ENCODE measurements at regions not wholly inside any gene's neighbourhood (a gene's known extent, or its start where the extent isn't known, plus 50 kb on each side); places are given as distances from the start of the nearest gene placed in this dataset.

DNA sequence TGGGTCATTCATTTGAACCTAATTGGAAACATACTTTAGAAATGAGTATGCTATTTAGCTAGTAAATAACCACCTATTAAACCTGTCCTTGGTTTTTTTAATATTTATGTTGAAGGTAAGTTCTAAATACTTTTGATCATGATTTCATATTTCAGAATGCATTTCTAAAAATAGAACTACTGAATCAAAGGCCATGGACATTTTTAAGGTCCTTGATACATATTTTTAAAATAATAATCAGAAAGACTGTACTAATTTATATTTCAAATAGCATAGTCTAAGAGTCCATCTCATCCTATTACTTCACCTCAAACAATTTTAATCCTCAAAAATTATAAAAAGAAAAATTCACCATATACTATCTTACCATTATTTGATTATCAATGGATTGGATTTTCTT, 102.1 kb upstream of the AKR1E2 start:
- Histone ChIP-seq H3K36me3 (no peaks in the 10 kb centered on the region), H3K4me3 (replicated peaks in 1 of 3) (no peak overlapping the region), H3K4me1 (no peaks in the 10 kb centered on the region), H3K27me3 (no peaks in the 10 kb centered on the region), H3K27ac (no peak overlapping the region), H3K9me3 (no peaks in the 10 kb centered on the region)
- intact Hi-C loops (cut with DNase I), result no loop called here
- TF ChIP-seq, protein P1, sequence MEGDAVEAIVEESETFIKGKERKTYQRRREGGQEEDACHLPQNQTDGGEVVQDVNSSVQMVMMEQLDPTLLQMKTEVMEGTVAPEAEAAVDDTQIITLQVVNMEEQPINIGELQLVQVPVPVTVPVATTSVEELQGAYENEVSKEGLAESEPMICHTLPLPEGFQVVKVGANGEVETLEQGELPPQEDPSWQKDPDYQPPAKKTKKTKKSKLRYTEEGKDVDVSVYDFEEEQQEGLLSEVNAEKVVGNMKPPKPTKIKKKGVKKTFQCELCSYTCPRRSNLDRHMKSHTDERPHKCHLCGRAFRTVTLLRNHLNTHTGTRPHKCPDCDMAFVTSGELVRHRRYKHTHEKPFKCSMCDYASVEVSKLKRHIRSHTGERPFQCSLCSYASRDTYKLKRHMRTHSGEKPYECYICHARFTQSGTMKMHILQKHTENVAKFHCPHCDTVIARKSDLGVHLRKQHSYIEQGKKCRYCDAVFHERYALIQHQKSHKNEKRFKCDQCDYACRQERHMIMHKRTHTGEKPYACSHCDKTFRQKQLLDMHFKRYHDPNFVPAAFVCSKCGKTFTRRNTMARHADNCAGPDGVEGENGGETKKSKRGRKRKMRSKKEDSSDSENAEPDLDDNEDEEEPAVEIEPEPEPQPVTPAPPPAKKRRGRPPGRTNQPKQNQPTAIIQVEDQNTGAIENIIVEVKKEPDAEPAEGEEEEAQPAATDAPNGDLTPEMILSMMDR (IDR thresholded peaks at IDR 0.05), result no peak
- no peak for TF ChIP-seq POLR2A (IDR thresholded peaks at IDR 0.05)
- DNase-seq, result no peak

GRCh38 chr10:4721999-4722753, 103.8 kb upstream of the AKR1E2 start:
- WGBS, 2 donors, result 95 to 96% methylated on average over 3 of the region's 3 CpGs
- no peaks in the 10 kb centered on the region for H3K9me3 ChIP-seq
- H3K4me1 ChIP-seq, result no peaks in the 10 kb centered on the region
- intact Hi-C loops (cut with DNase I), result no loop called here
- no peak for DNase-seq
- no peak overlapping the region for H3K4me3 ChIP-seq (replicated peaks in 1 of 3)
- no peaks in the 10 kb centered on the region for H3K27me3 ChIP-seq
- H3K36me3 ChIP-seq, result no peaks in the 10 kb centered on the region
- H3K27ac ChIP-seq, result no peak overlapping the region
- TF ChIP-seq, protein P1 (IDR thresholded peaks at IDR 0.05), result no peak
- no peak for TF ChIP-seq POLR2A (IDR thresholded peaks at IDR 0.05)

DNA sequence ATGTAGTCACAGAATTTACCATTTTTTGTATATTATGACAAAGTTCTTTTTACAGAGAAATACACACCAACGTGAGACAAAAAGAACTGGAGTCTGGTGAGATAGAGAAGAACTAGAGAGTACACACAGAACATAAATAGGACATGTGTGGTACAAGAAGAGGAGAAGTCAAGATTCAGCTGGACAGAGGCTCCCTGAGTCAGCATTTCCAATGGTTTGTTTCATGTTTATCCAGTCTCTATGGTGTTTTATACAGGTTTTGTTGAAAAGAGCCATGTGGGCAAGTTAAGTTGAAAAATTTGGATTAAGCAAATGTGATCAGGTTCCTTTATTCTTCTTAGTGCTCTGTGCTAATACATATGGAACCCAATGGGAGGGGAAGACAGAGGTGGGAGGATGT, 105.5 kb upstream of the AKR1E2 start:
- Histone ChIP-seq H3K36me3 (no peaks in the 10 kb centered on the region), H3K4me1 (no peaks in the 10 kb centered on the region), H3K4me3 (replicated peaks in 1 of 3) (no peak overlapping the region), H3K27me3 (no peaks in the 10 kb centered on the region), H3K9me3 (no peaks in the 10 kb centered on the region), H3K27ac (no peak overlapping the region)
- WGBS, 2 donors, result 74 to 81% methylated on average over 1 of the region's 1 CpG
- intact Hi-C loops (cut with DNase I), result no loop called here
- no peak for DNase-seq
- TF ChIP-seq, protein P1 (IDR thresholded peaks at IDR 0.05), result no peak
- no peak for TF ChIP-seq POLR2A (IDR thresholded peaks at IDR 0.05)

DNA sequence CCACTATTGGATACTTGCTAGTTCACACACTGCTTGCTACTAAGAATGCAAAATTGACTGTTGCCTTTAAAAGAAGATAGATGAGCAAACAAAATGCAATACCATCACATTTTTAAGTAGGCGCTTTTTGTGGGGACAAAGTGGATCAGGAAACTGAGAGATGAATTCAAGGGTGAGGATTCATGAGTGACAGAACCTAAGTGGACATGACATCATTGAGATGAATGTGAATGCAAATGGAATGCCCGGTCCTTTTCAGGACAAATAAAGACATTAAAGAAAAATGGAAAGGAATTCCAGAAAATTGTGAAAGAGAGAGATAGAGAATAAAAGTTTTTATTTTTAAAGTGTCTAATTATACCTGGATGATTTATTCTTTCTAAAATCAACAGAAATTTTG, 106.3 kb upstream of the AKR1E2 start:
- Histone ChIP-seq H3K4me1 (no peaks in the 10 kb centered on the region), H3K27ac (no peak overlapping the region), H3K9me3 (no peaks in the 10 kb centered on the region), H3K36me3 (no peaks in the 10 kb centered on the region), H3K27me3 (no peaks in the 10 kb centered on the region), H3K4me3 (replicated peaks in 1 of 3) (no peak overlapping the region)
- intact Hi-C loops (cut with DNase I), result no loop called here
- 95 to 98% methylated on average over 2 of the region's 2 CpGs for WGBS, 2 donors
- TF ChIP-seq, protein P1 (IDR thresholded peaks at IDR 0.05), result no peak
- TF ChIP-seq POLR2A (IDR thresholded peaks at IDR 0.05), result no peak
- no peak for DNase-seq

DNA sequence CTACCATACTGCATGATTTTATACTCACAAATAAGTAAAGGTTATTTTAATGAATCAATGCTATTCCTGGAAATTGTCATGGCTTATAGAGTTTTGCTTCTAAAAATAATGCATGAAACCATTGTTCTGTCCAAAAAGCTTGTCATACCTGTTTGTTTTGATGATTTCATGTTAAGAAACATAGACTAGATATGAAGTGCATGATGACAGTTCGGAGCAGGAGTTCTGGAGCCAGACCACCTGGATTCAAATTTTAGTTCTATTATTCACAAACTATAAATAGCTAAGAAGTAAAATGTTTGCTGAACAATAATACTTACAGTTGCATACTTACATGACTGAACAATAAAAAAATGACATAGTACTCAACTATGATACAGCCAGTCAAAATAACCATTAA, 107.0 kb upstream of the AKR1E2 start:
- Histone ChIP-seq H3K27ac (no peak overlapping the region), H3K9me3 (no peaks in the 10 kb centered on the region), H3K36me3 (no peaks in the 10 kb centered on the region), H3K27me3 (no peaks in the 10 kb centered on the region), H3K4me1 (no peaks in the 10 kb centered on the region), H3K4me3 (replicated peaks in 1 of 3) (no peak overlapping the region)
- no peak for TF ChIP-seq POLR2A (IDR thresholded peaks at IDR 0.05)
- TF ChIP-seq, protein P1 (IDR thresholded peaks at IDR 0.05), result no peak
- 85 to 90% methylated on average over 1 of the region's 1 CpG for WGBS, 2 donors
- DNase-seq, result no peak
- intact Hi-C loops (cut with DNase I), result no loop called here

All from thyroid gland (tissue), 4 donors.